ENCODE measurements at regions not wholly inside any gene's neighbourhood (a gene's known extent, or its start where the extent isn't known, plus 50 kb on each side); places are given as distances from the start of the nearest gene placed in this dataset.

- no peaks in the 10 kb centered on the region for H3K27me3 ChIP-seq (ENCODE audit: insufficient read depth, low read length, poor library complexity, severe bottlenecking)
- no peaks in the 10 kb centered on the region for H3K27me3 Mint-ChIP-seq
- CTCF ChIA-PET: no interaction called here
Measured at GRCh38 chr12:93279565-93280412, 97.9 kb upstream of the NUDT4 start.

GRCh38 chr12:93287149-93287548 is 90.6 kb upstream of the NUDT4 start:
- Histone ChIP-seq H3K36me3 (ENCODE audit: insufficient read depth, low read length) (no peaks in the 10 kb centered on the region), H3K27me3 (ENCODE audit: insufficient read depth, low read length, poor library complexity, severe bottlenecking) (no peaks in the 10 kb centered on the region), H3K4me3 (ENCODE audit: low read length) (no peak overlapping the region), H3K4me1 (ENCODE audit: insufficient read depth, low read length) (no peaks in the 10 kb centered on the region), H3K27ac (ENCODE audit: low read depth, low read length) (no peak overlapping the region), H3K9me3 (ENCODE audit: low read length) (no peaks in the 10 kb centered on the region)
- Mint-ChIP-seq H3K9me3 (no peaks in the 10 kb centered on the region), H3K27ac (no peak overlapping the region), H3K36me3 (no peaks in the 10 kb centered on the region), H3K27me3 (no peaks in the 10 kb centered on the region), H3K4me1 (no peaks in the 10 kb centered on the region), H3K4me3 (no peak overlapping the region)
- ChIA-PET POLR2A (no interaction called here), CTCF (no interaction called here)
- DNase-seq: no peak

More at GRCh38 chr12:93279565-93280412, 97.9 kb upstream of the NUDT4 start:
- POLR2A ChIA-PET: no interaction called here
- H3K9me3 ChIP-seq (ENCODE audit: low read length): no peaks in the 10 kb centered on the region
- Mint-ChIP-seq H3K9me3 (no peaks in the 10 kb centered on the region), H3K4me1 (no peaks in the 10 kb centered on the region), H3K36me3 (no peaks in the 10 kb centered on the region), H3K27ac (no peak overlapping the region), H3K4me3 (no peak overlapping the region)
- H3K4me3 ChIP-seq (ENCODE audit: low read length): no peak overlapping the region
- DNase-seq: no peak
- H3K4me1 ChIP-seq (ENCODE audit: insufficient read depth, low read length): no peaks in the 10 kb centered on the region
- H3K36me3 ChIP-seq (ENCODE audit: insufficient read depth, low read length): no peaks in the 10 kb centered on the region
- H3K27ac ChIP-seq (ENCODE audit: low read depth, low read length): no peak overlapping the region

GRCh38 chr12:93288626-93289025 is 89.1 kb upstream of the NUDT4 start:
- Mint-ChIP-seq H3K36me3 (no peaks in the 10 kb centered on the region), H3K27ac (no peak overlapping the region), H3K4me3 (no peak overlapping the region), H3K4me1 (no peaks in the 10 kb centered on the region), H3K9me3 (no peaks in the 10 kb centered on the region), H3K27me3 (no peaks in the 10 kb centered on the region)
- H3K27me3 ChIP-seq (ENCODE audit: insufficient read depth, low read length, poor library complexity, severe bottlenecking): no peaks in the 10 kb centered on the region
- POLR2A ChIA-PET: no interaction called here
- no peaks in the 10 kb centered on the region for H3K4me1 ChIP-seq (ENCODE audit: insufficient read depth, low read length)
- DNase-seq: no peak
- H3K27ac ChIP-seq (ENCODE audit: low read depth, low read length): no peak overlapping the region
- CTCF ChIA-PET: no interaction called here
- H3K36me3 ChIP-seq (ENCODE audit: insufficient read depth, low read length): no peaks in the 10 kb centered on the region
- no peak overlapping the region for H3K4me3 ChIP-seq (ENCODE audit: low read length)
- H3K9me3 ChIP-seq (ENCODE audit: low read length): no peaks in the 10 kb centered on the region

DNA sequence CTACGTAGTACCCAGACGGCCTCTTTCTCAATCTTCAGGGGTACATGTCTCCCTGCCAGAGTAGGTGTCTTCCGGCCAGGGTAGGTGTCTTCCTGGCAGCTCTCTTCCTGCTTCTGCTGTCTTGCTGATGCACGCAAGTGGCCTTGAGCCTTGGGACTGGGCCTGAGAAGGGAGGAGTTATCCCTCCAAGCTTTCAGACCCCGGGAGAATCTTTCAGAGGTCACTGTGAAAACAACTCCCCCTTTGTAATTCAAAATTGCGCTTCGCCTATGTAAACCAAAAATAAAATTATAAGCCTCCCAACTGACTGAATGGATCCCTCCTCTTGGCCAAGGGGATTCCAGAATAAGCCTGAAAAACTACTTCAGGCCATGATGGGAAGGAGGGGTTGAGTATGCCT is 87.3 kb upstream of the NUDT4 start:
- Histone ChIP-seq H3K9me3 (ENCODE audit: low read length) (no peaks in the 10 kb centered on the region), H3K27me3 (ENCODE audit: insufficient read depth, low read length, poor library complexity, severe bottlenecking) (no peaks in the 10 kb centered on the region), H3K27ac (ENCODE audit: low read depth, low read length) (no peak overlapping the region), H3K36me3 (ENCODE audit: insufficient read depth, low read length) (no peaks in the 10 kb centered on the region), H3K4me3 (ENCODE audit: low read length) (no peak overlapping the region), H3K4me1 (ENCODE audit: insufficient read depth, low read length) (no peaks in the 10 kb centered on the region)
- peaks cover 0 to 1% of the 10 kb centered on the region in 2 donors for H3K27me3 Mint-ChIP-seq
- no peak overlapping the region for H3K4me3 Mint-ChIP-seq
- no peaks in the 10 kb centered on the region for H3K36me3 Mint-ChIP-seq
- ChIA-PET CTCF (no interaction called here), POLR2A (no interaction called here)
- no peaks in the 10 kb centered on the region for H3K4me1 Mint-ChIP-seq
- H3K9me3 Mint-ChIP-seq: no peaks in the 10 kb centered on the region
- peak overlapping the region in 1 of 8 donors; percentile 54 for H3K27ac Mint-ChIP-seq
- no peak for DNase-seq

- CTCF ChIA-PET: no interaction called here
- DNase-seq: no peak
- H3K4me1 Mint-ChIP-seq: no peaks in the 10 kb centered on the region
- H3K36me3 ChIP-seq (ENCODE audit: insufficient read depth, low read length): no peaks in the 10 kb centered on the region
- no peaks in the 10 kb centered on the region for H3K36me3 Mint-ChIP-seq
- no peaks in the 10 kb centered on the region for H3K9me3 Mint-ChIP-seq
- no peaks in the 10 kb centered on the region for H3K27me3 ChIP-seq (ENCODE audit: insufficient read depth, low read length, poor library complexity, severe bottlenecking)
- no peak overlapping the region for H3K4me3 Mint-ChIP-seq
- no peak overlapping the region for H3K27ac ChIP-seq (ENCODE audit: low read depth, low read length)
- H3K9me3 ChIP-seq (ENCODE audit: low read length): no peaks in the 10 kb centered on the region
- no peak overlapping the region for H3K27ac Mint-ChIP-seq
- H3K4me3 ChIP-seq (ENCODE audit: low read length): no peak overlapping the region
- no peaks in the 10 kb centered on the region for H3K4me1 ChIP-seq (ENCODE audit: insufficient read depth, low read length)
- peaks cover 0 to 1% of the 10 kb centered on the region in 2 donors for H3K27me3 Mint-ChIP-seq
- POLR2A ChIA-PET: no interaction called here
Measured at GRCh38 chr12:93292213-93292612, 85.5 kb upstream of the NUDT4 start.

GRCh38 chr12:93292731-93293566 is 84.8 kb upstream of the NUDT4 start:
- H3K27ac Mint-ChIP-seq: no peak overlapping the region
- no peak overlapping the region for H3K4me3 ChIP-seq (ENCODE audit: low read length)
- H3K9me3 Mint-ChIP-seq: no peaks in the 10 kb centered on the region
- ChIA-PET CTCF (interaction anchor here (1.0 kb wide), 1 partner anchor 9 kb away, joined by 3 read pairs; no protein-coding TSS in a partner anchor), POLR2A (no interaction called here)
- H3K27ac ChIP-seq (ENCODE audit: low read depth, low read length): no peak overlapping the region
- H3K27me3 Mint-ChIP-seq: peaks cover 0 to 1% of the 10 kb centered on the region in 2 donors
- H3K4me3 Mint-ChIP-seq: no peak overlapping the region
- no peaks in the 10 kb centered on the region for H3K36me3 Mint-ChIP-seq
- H3K36me3 ChIP-seq (ENCODE audit: insufficient read depth, low read length): no peaks in the 10 kb centered on the region
- H3K4me1 ChIP-seq (ENCODE audit: insufficient read depth, low read length): no peaks in the 10 kb centered on the region
- no peak for DNase-seq
- no peaks in the 10 kb centered on the region for H3K27me3 ChIP-seq (ENCODE audit: insufficient read depth, low read length, poor library complexity, severe bottlenecking)
- H3K9me3 ChIP-seq (ENCODE audit: low read length): no peaks in the 10 kb centered on the region
- H3K4me1 Mint-ChIP-seq: no peaks in the 10 kb centered on the region

- H3K9me3 Mint-ChIP-seq: no peaks in the 10 kb centered on the region
- H3K27me3 Mint-ChIP-seq: peaks cover 0 to 3% of the 10 kb centered on the region in 2 donors
- Histone ChIP-seq H3K27ac (ENCODE audit: low read depth, low read length) (no peak overlapping the region), H3K27me3 (ENCODE audit: insufficient read depth, low read length, poor library complexity, severe bottlenecking) (no peaks in the 10 kb centered on the region), H3K4me1 (ENCODE audit: insufficient read depth, low read length) (no peaks in the 10 kb centered on the region), H3K9me3 (ENCODE audit: low read length) (no peaks in the 10 kb centered on the region), H3K36me3 (ENCODE audit: insufficient read depth, low read length) (no peaks in the 10 kb centered on the region), H3K4me3 (ENCODE audit: low read length) (no peak overlapping the region)
- H3K36me3 Mint-ChIP-seq: no peaks in the 10 kb centered on the region
- H3K27ac Mint-ChIP-seq: no peak overlapping the region
- H3K4me1 Mint-ChIP-seq: no peaks in the 10 kb centered on the region
- ChIA-PET CTCF (interaction anchor here (1.7 kb wide), 1 partner anchor 13 kb away, joined by 5 read pairs; no protein-coding TSS in a partner anchor), POLR2A (no interaction called here)
- no peak for DNase-seq
- H3K4me3 Mint-ChIP-seq: no peak overlapping the region
Measured at GRCh38 chr12:93297032-93297431, 80.7 kb upstream of the NUDT4 start.

GRCh38 chr12:93297536-93297935 is 80.2 kb upstream of the NUDT4 start:
- no peak overlapping the region for H3K4me3 ChIP-seq (ENCODE audit: low read length)
- Mint-ChIP-seq H3K4me3 (no peak overlapping the region), H3K27ac (no peak overlapping the region), H3K27me3 (peaks cover 0 to 3% of the 10 kb centered on the region in 2 donors), H3K4me1 (no peaks in the 10 kb centered on the region), H3K36me3 (no peaks in the 10 kb centered on the region), H3K9me3 (no peaks in the 10 kb centered on the region)
- ChIA-PET POLR2A (no interaction called here), CTCF (interaction anchor here (1.7 kb wide), 1 partner anchor 14 kb away, joined by 5 read pairs; no protein-coding TSS in a partner anchor)
- no peaks in the 10 kb centered on the region for H3K9me3 ChIP-seq (ENCODE audit: low read length)
- H3K27ac ChIP-seq (ENCODE audit: low read depth, low read length): no peak overlapping the region
- H3K27me3 ChIP-seq (ENCODE audit: insufficient read depth, low read length, poor library complexity, severe bottlenecking): no peaks in the 10 kb centered on the region
- H3K36me3 ChIP-seq (ENCODE audit: insufficient read depth, low read length): no peaks in the 10 kb centered on the region
- no peaks in the 10 kb centered on the region for H3K4me1 ChIP-seq (ENCODE audit: insufficient read depth, low read length)
- DNase-seq: no peak
